H1 (cell line): ENCODE measurements at regions not wholly inside any gene's neighbourhood (a gene's known extent, or its start where the extent isn't known, plus 50 kb on each side); places are given as distances from the start of the nearest gene placed in this dataset.

ENCODE experiments used
- CTCF ChIA-PET: fragments of 300-600 bp; sonication (Branson Sonifier 250); formaldehyde crosslinking; loops from one replicate; lab custom pipeline; 2021; ENCODE audit not compliant: partially characterized antibody; lab: Charles Lee
- POLR2A ChIA-PET: fragments of 300-600 bp; sonication (Branson Sonifier 250); formaldehyde crosslinking; loops from one replicate; lab custom pipeline; 2021; ENCODE audit warnings: inconsistent platforms; ENCODE audit not compliant: partially characterized antibody; lab: Charles Lee
- DNase-seq, 2 experiments: peaks; one replicate each; pipeline versions ENCODE4 v3.0.0 to v3.0.0-alpha.2; 2010 to 2022; ENCODE audit warnings: low spot score in 2 of 2, low read depth in 1 of 2, mixed read lengths in 1 of 2
- FAIRE-seq: peaks from 2 replicates; lab custom pipeline; 2011; peaks lifted over from hg19 to GRCh38; lab: Jason Lieb, UNC
- H2AFZ ChIP-seq: 2 replicates; pipeline ENCODE4 v1.8.1; 2012; ENCODE audit warnings: low read length, inconsistent platforms
- H2AK5ac ChIP-seq: 2 replicates; pipeline ENCODE4 v1.6.1; 2013; ENCODE audit warnings: low read depth, low read length
- H2BK120ac ChIP-seq: replicated peaks from 2 replicates; pipeline ENCODE3; 2013; ENCODE audit warnings: low read depth, low read length, inconsistent platforms
- H2BK12ac ChIP-seq: 2 replicates; pipeline ENCODE4 v1.6.1; 2013; ENCODE audit warnings: low read depth, low read length
- H2BK15ac ChIP-seq: 2 replicates; pipeline ENCODE4 v1.6.1; 2013; ENCODE audit warnings: low read length
- H2BK20ac ChIP-seq: 2 replicates; pipeline ENCODE4 v1.6.1; 2013; ENCODE audit warnings: low read length
- H2BK5ac ChIP-seq: 2 replicates; pipeline ENCODE4 v1.6.1; 2013; ENCODE audit warnings: low read depth, low read length
- H3K14ac ChIP-seq: 2 replicates; pipeline ENCODE4 v1.6.1; 2013; ENCODE audit warnings: inconsistent platforms; ENCODE audit not compliant: insufficient read length
- H3K18ac ChIP-seq: 2 replicates; pipeline ENCODE4 v1.6.1; 2013; ENCODE audit warnings: low read length; ENCODE audit errors: extremely low read depth
- H3K23ac ChIP-seq: 2 replicates; pipeline ENCODE4 v1.6.1; 2013; ENCODE audit warnings: inconsistent platforms; ENCODE audit not compliant: insufficient read length
- H3K23me2 ChIP-seq: 2 replicates; pipeline ENCODE4 v1.6.1; 2013; ENCODE audit warnings: low read depth, low read length
- H3K27ac ChIP-seq: 2 replicates; pipeline ENCODE4 v1.6.1; 2011; ENCODE audit warnings: low read depth, low read length, inconsistent platforms
- H3K27me3 ChIP-seq, 4 experiments: replicated peaks in 1 of 4; 1 replicate in 1 of 4; 2 replicates in 3 of 4; pipeline versions ENCODE4 v1.6.1 to v1.8.1; 2011 to 2013; ENCODE audit warnings: low read length in 3 of 4, mild to moderate bottlenecking in 3 of 4, inconsistent platforms in 2 of 4, mixed read lengths in 2 of 4, moderate library complexity in 1 of 4; ENCODE audit not compliant: control insufficient read depth in 3 of 4, insufficient read depth in 3 of 4; ENCODE audit errors: extremely low read depth in 1 of 4
- H3K36me3 ChIP-seq, 4 experiments: 2 replicates each; pipeline versions ENCODE4 v1.6.1 to v1.8.1; 2011 to 2013; ENCODE audit warnings: mild to moderate bottlenecking in 4 of 4, low read length in 3 of 4, moderate library complexity in 2 of 4, control low read depth in 1 of 4, inconsistent platforms in 1 of 4; ENCODE audit not compliant: insufficient read depth in 4 of 4, control insufficient read depth in 2 of 4
- H3K4ac ChIP-seq: replicated peaks from 2 replicates; pipeline ENCODE3; 2013; ENCODE audit warnings: low read length, low read depth, mixed read lengths, inconsistent platforms; ENCODE audit not compliant: insufficient read length
- H3K4me1 ChIP-seq, 4 experiments: replicated peaks in 1 of 4; 1 replicate in 1 of 4; 2 replicates in 3 of 4; pipeline versions ENCODE4 v1.6.1 to v1.8.1; 2011 to 2013; ENCODE audit warnings: low read length in 3 of 4, inconsistent platforms in 2 of 4, mixed read lengths in 1 of 4; ENCODE audit not compliant: insufficient read depth in 4 of 4, control insufficient read depth in 3 of 4
- H3K4me2 ChIP-seq, 2 experiments: 2 replicates each; pipeline versions ENCODE4 v1.6.1 to v1.8.1; 2011 to 2013; ENCODE audit warnings: low read depth in 2 of 2, low read length in 2 of 2, control low read depth in 1 of 2, inconsistent platforms in 1 of 2, mild to moderate bottlenecking in 1 of 2; ENCODE audit not compliant: insufficient read depth in 1 of 2
- H3K4me3 ChIP-seq, 4 experiments: fragments of 200-600, 300-600 bp in 1 of 4; sonication (generic), shearing (Covaris generic), sonication (Bioruptor Twin) in 1 of 4; 2 replicates each; pipeline versions ENCODE4 v1.5.1 to v1.8.1; 2011 to 2016; ENCODE audit warnings: low read length in 4 of 4, low read depth in 3 of 4, control low read depth in 2 of 4, inconsistent platforms in 2 of 4, mild to moderate bottlenecking in 2 of 4, mixed read lengths in 1 of 4, moderate library complexity in 1 of 4; ENCODE audit not compliant: insufficient read depth in 2 of 4; ENCODE audit errors: extremely low read depth in 1 of 4
- H3K56ac ChIP-seq: replicated peaks from 2 replicates; pipeline ENCODE3; 2013; ENCODE audit warnings: low read depth, mild to moderate bottlenecking, mixed read lengths, low read length, inconsistent platforms; ENCODE audit not compliant: insufficient read length
- H3K79me1 ChIP-seq: 2 replicates; pipeline ENCODE4 v1.6.1; 2013; ENCODE audit warnings: low read depth, low read length, control low read depth
- H3K79me2 ChIP-seq, 2 experiments: 2 replicates each; pipeline versions ENCODE4 v1.6.1 to v1.8.1; 2012 to 2013; ENCODE audit warnings: low read length in 2 of 2, mild to moderate bottlenecking in 2 of 2, inconsistent platforms in 1 of 2; ENCODE audit not compliant: insufficient read depth in 2 of 2, control insufficient read depth in 1 of 2
- H3K9ac ChIP-seq, 4 experiments: replicated peaks in 1 of 4; 1 replicate in 1 of 4; 2 replicates in 3 of 4; pipeline versions ENCODE4 v1.6.1 to v1.8.1; 2011 to 2013; ENCODE audit warnings: low read depth in 3 of 4, low read length in 3 of 4, control low read depth in 2 of 4, mild to moderate bottlenecking in 2 of 4, moderate library complexity in 2 of 4, inconsistent platforms in 1 of 4; ENCODE audit errors: extremely low read depth in 1 of 4
- H3K9me3 ChIP-seq, 2 experiments: 2 replicates each; pipeline versions ENCODE4 v1.6.1 to v1.8.1; 2012 to 2013; ENCODE audit warnings: mild to moderate bottlenecking in 2 of 2, moderate library complexity in 2 of 2, control low read depth in 1 of 2, inconsistent platforms in 1 of 2, low read depth in 1 of 2, low read length in 1 of 2, mixed read lengths in 1 of 2; ENCODE audit not compliant: insufficient read depth in 2 of 2
- H4K20me1 ChIP-seq, 2 experiments: replicated peaks in 1 of 2; 2 replicates each; pipeline versions ENCODE3 to v1.8.1; 2011 to 2013; ENCODE audit warnings: inconsistent platforms in 2 of 2, low read length in 2 of 2, mild to moderate bottlenecking in 1 of 2; ENCODE audit not compliant: insufficient read depth in 2 of 2, control insufficient read depth in 1 of 2
- H4K5ac ChIP-seq: 2 replicates; pipeline ENCODE4 v1.6.1; 2013; ENCODE audit warnings: low read length, low read depth, mixed read lengths, inconsistent platforms; ENCODE audit not compliant: insufficient read length
- H4K8ac ChIP-seq: 2 replicates; pipeline ENCODE4 v1.8.0; 2013; ENCODE audit warnings: mild to moderate bottlenecking, moderate library complexity, low read length, inconsistent platforms; ENCODE audit not compliant: insufficient read depth; ENCODE audit errors: extremely low read depth
- H4K91ac ChIP-seq: replicated peaks from 2 replicates; pipeline ENCODE3; 2013; ENCODE audit warnings: low read length, mixed read lengths, inconsistent platforms; ENCODE audit not compliant: insufficient read length
- ASH2L ChIP-seq: fragments of 200-600, 300-600 bp; sonication (generic); IDR thresholded peaks from one replicate; pipeline ENCODE4 v1.7.1; 2017; ENCODE audit warnings: low read length
- BRCA1 ChIP-seq: IDR thresholded peaks from 2 replicates; pipeline ENCODE4 v1.6.1; 2012; ENCODE audit warnings: low read depth, low read length, improper control_type of control experiment
- CTCF ChIP-seq, 3 experiments: IDR thresholded peaks; 1 replicate in 2 of 3; 2 replicates in 1 of 3; pipeline versions ENCODE4 v1.5.1 to v1.6.1; 2011; ENCODE audit warnings: low read length in 3 of 3, mild to moderate bottlenecking in 3 of 3, inconsistent platforms in 2 of 3, low read depth in 1 of 3, moderate library complexity in 1 of 3; ENCODE audit not compliant: insufficient read depth in 1 of 3; ENCODE audit errors: control extremely low read depth in 1 of 3
- EGR1 ChIP-seq: IDR thresholded peaks from 2 replicates; pipeline ENCODE4 v1.6.1; 2011; ENCODE audit warnings: low read depth, low read length, borderline replicate concordance
- JUND ChIP-seq: IDR thresholded peaks from 2 replicates; pipeline ENCODE4 v1.6.1; 2011; ENCODE audit warnings: mild to moderate bottlenecking, improper control_type of control experiment, low read length
- SAP30 ChIP-seq: fragments of 300-600 bp; sonication (generic); IDR thresholded peaks from 2 replicates; pipeline ENCODE4 v1.7.1; 2012; ENCODE audit warnings: low read length, moderate library complexity, mild to moderate bottlenecking, inconsistent platforms; ENCODE audit not compliant: insufficient read depth, insufficient replicate concordance
- SP4 ChIP-seq: IDR thresholded peaks from 2 replicates; pipeline ENCODE4 v1.6.1; 2012; ENCODE audit warnings: low read length, inconsistent platforms
- TAF7 ChIP-seq: optimal IDR thresholded peaks from 2 replicates; pipeline ENCODE3; 2011; ENCODE audit warnings: low read depth, mild to moderate bottlenecking, inconsistent platforms, low read length, moderate library complexity, borderline replicate concordance
- TCF12 ChIP-seq: IDR thresholded peaks from 2 replicates; pipeline ENCODE4 v1.6.1; 2011; ENCODE audit warnings: low read depth, mild to moderate bottlenecking, low read length
- ZNF274 ChIP-seq: IDR thresholded peaks from 2 replicates; pipeline ENCODE4 v1.7.0; 2012; ENCODE audit warnings: low read length, borderline replicate concordance; ENCODE audit errors: extremely low read depth
- WGBS, 2 experiments: shearing (Covaris generic) in 1 of 2; methylation state at CpG; one replicate each; pipeline versions ENCODE4 v1.1.6 to v1.1.7; 2013 to 2015; ENCODE audit warnings: low lambda C conversion rate in 2 of 2, mixed read lengths in 2 of 2, inconsistent platforms in 1 of 2, low coverage in 1 of 2, missing lambda C conversion rate in 1 of 2; ENCODE audit not compliant: insufficient replicate concordance in 2 of 2, insufficient coverage in 1 of 2, insufficient read length in 1 of 2; ENCODE audit errors: extremely low coverage in 1 of 2, missing lambda C conversion rate in 1 of 2; 5-methylcytosine and 5-hydroxymethylcytosine counted together
- TF ChIP-seq, protein P1 (sequence below): IDR thresholded peaks from 2 replicates; pipeline ENCODE4 v1.6.1; 2011; ENCODE audit warnings: low read length, improper control_type of control experiment

- no peak overlapping the region for H3K9ac ChIP-seq
- H2AFZ ChIP-seq, result no peak overlapping the region
- no peaks in the 10 kb centered on the region for H3K79me2 ChIP-seq
- H4K5ac ChIP-seq, result no peak overlapping the region
- no peak overlapping the region for H2AK5ac ChIP-seq
- DNase-seq, result no peak
- no peak overlapping the region for H3K23ac ChIP-seq
- no peak overlapping the region for H2BK5ac ChIP-seq
- no peak overlapping the region for H3K4me2 ChIP-seq
- H3K27ac ChIP-seq, result no peak overlapping the region
- no peaks in the 10 kb centered on the region for H3K23me2 ChIP-seq
- H2BK15ac ChIP-seq, result no peak overlapping the region
- H2BK12ac ChIP-seq, result no peak overlapping the region
- no peak overlapping the region for H2BK120ac ChIP-seq
- POLR2A ChIA-PET, result no interaction called here
- H3K9me3 ChIP-seq, result no peaks in the 10 kb centered on the region
- no peak overlapping the region for H3K4me3 ChIP-seq
- no peaks in the 10 kb centered on the region for H4K20me1 ChIP-seq
- H3K14ac ChIP-seq, result no peak overlapping the region
- H3K4ac ChIP-seq, result no peak overlapping the region
- CTCF ChIA-PET, result interaction anchor here (0.8 kb wide), 1 partner anchor 814 kb away, joined by 3 read pairs; no protein-coding TSS in a partner anchor
- no peaks in the 10 kb centered on the region; a peak in 1 of 8 replicates for H3K36me3 ChIP-seq
- no peaks in the 10 kb centered on the region for H3K79me1 ChIP-seq
- no peak overlapping the region for H3K18ac ChIP-seq
- no peak overlapping the region for H3K56ac ChIP-seq
- H4K8ac ChIP-seq, result no peak overlapping the region
- 91% methylated on average over 1 of the region's 1 CpG; no CpG with 5 or more reads in 1 of the 2 experiments for whole genome bisulfite sequencing, 2 experiments
- H2BK20ac ChIP-seq, result no peak overlapping the region
- H3K4me1 ChIP-seq, result no peaks in the 10 kb centered on the region
- no peak for FAIRE-seq
- no peak overlapping the region for H4K91ac ChIP-seq
- H3K27me3 ChIP-seq, result no peaks in the 10 kb centered on the region
- TF ChIP-seq SAP30, result no peak
- TF ChIP-seq CTCF (IDR thresholded peaks at IDR 0.05; ENCODE audit: control extremely low read depth in 1 of 3, insufficient read depth in 1 of 3, low read depth in 1 of 3, low read length in 3 of 3), result no peak
- no peak for TF ChIP-seq ZNF274
- no peak for TF ChIP-seq ASH2L
- TF ChIP-seq TCF12, result no peak
- TF ChIP-seq, protein P1, sequence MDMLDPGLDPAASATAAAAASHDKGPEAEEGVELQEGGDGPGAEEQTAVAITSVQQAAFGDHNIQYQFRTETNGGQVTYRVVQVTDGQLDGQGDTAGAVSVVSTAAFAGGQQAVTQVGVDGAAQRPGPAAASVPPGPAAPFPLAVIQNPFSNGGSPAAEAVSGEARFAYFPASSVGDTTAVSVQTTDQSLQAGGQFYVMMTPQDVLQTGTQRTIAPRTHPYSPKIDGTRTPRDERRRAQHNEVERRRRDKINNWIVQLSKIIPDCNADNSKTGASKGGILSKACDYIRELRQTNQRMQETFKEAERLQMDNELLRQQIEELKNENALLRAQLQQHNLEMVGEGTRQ, result no peak
- TF ChIP-seq JUND, result no peak
- no peak for TF ChIP-seq SP4
- no peak for TF ChIP-seq EGR1
- TF ChIP-seq BRCA1, result no peak
- TF ChIP-seq TAF7, result no peak
Measured at GRCh38 chr14:48709277-48709785, 876.8 kb downstream of the RPS29 start.
